ENCODE measurements at regions not wholly inside any gene's neighbourhood (a gene's known extent, or its start where the extent isn't known, plus 50 kb on each side); places are given as distances from the start of the nearest gene placed in this dataset.
"Not testable (repeated sequence)": the region's sequence is repeated elsewhere in the genome, so short reads cannot be mapped to it uniquely, and the experiment has no call there.

DNA sequence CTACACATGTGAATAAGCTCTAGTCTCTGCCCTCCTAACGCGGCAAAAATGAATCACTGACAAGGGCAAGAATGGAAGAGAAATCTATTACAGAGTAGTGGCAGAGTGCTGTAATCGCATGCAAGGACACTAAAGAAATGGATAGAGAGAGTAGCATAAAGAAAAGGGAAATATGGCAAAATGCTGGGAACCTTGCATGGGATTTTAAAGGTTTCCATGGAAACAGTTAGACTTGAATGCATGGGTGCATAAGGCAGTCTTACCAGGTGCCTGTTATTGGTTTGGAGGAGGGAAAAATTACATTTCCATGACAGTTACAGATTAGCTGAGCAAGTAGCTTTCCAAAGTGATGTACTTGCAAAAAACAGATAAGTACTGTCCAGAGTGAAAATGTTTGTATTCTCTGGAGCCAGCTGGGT is 233.4 kb downstream of the PTN start:
- peak; percentile 21 for DNase-seq (ENCODE audit: low spot score)

DNA sequence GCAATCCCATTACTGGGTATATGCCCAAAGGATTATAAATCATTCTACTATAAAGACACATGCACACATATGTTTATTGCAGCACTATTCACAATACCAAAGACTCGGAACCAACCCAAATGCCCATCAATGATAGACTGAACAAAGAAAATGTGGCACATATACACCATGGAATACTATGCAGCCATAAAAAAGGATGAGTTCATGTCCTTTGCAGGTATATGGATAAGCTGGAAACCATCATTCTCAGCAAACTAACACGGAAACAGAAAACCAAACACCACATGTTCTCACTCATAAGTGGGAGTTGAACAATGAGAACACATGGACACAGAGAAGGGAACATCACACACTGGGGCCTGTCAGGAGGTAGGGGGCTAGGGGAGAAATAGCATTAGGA is 235.7 kb downstream of the PTN start:
- not testable (repeated sequence) for DNase-seq (ENCODE audit: low spot score)

DNA sequence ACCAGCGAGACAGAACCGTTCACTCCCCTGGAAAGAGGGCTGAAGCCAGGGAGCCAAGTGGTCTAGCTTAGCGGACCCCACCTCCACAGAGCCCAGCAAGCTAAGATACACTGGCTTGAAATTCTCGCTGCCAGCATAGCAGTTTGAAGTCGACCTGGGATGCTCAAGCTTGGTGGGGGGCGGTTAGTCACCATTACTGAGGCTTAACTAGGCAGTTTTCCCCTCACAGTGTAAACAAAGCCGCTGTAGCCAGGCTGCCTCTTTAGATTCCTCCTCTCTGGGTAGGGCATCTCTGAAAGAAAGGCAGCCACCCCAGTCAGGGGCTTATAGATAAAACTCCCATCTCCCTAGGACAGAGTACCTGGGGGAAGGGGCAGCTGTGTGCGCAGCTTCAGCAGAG is 235.1 kb downstream of the CHRM2 start:
- DNase-seq (ENCODE audit: low spot score), result not testable (repeated sequence)

DNA sequence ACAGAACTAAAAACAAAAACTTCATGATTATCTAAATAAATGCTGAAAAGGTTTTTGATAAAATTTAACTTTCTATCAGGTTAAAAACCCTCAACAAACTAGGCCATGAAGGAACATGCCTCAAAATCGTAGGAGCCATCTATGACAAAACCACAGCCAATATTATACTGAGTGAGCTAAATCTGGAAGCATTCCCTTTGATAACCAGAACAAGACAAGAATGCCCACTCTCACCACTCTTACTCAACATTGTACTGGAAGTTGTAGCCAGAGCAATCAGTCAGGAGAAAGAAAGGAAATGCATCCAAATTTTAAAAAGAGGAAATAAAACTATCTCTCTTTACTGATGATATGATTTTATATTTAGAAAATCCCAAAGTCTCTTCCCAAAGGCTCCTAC is 228.7 kb downstream of the CHRM2 start:
- no peak for DNase-seq (ENCODE audit: low spot score)

DNA sequence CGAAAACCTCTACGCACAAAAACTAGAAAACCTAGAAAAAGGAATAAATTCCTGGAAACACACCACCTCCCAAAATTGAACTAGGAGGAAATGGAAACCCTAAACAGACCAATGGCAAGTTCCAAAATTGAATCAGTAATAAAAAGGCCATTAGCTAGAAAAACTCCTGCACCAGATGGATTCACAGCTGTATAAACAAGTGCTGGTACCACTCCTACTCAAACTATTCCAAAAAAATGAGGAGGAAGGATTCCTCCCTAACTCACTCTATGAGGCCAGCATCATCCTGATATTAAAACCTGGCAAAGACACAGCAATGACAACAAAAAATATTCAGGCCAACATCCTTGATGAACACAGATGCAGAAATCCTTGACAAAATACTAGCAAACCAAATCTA is 228.2 kb downstream of the CHRM2 start:
- no peak for DNase-seq (ENCODE audit: low spot score)

DNA sequence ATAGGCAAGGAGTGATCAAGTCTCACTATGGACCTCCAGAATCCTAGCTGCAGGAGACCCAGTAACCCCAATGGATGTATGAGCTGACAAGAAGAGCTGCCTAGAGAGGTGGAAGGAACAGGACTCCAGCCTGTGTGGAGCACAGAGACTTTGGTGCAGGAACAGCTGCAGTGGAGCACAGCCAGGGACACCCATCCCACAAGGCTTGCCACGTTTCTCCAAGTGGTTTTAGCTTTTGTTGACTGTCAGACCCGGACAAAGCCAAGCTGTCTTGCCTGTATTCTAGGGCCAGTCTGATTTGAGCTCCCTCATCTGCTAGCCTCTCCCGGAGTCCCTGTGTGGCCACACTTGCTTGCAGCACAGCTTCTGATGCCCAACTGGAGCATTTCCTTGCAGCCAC is 224.7 kb downstream of the CHRM2 start:
- no peak for DNase-seq (ENCODE audit: low spot score)

DNA sequence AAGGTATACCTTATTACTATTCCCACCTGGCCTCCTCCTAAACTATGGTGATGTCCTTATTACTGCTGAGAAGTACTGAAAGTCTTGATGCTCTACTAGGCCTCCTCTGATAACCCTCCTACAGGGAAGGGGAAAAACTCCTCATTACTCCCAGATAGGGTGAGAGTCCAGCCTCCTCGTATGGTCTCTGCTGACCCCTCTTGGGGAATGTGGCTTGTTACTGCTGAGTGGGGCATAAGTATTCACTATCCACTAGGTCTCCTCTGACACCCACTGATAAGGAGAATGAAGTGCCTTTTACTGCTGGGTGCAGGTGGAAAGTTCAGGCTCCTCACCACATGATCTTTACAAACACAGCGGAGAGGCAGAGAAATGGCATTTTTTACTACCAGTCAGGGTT is 222.9 kb downstream of the CHRM2 start:
- no peak for DNase-seq (ENCODE audit: low spot score)

DNA sequence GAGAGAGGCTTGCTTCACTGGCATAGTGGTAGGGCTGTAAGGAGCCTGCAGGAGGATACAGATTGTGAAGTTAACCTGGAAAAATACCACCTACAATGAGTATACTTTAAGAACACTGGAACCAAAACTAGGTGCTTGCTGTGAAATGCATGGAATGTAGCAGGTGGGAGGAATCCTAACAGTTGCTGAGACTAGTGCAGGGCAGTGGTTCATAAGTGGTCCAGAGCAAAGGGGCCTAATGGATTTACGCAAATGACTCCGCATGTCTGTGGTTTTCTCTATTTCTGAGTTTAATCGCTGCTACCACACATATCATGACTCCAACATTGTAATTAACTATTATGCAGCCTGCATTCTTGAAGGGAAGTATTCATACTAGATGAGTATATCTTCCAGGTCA is 218.4 kb downstream of the CHRM2 start:
- no peak for DNase-seq (ENCODE audit: low spot score)

DNA sequence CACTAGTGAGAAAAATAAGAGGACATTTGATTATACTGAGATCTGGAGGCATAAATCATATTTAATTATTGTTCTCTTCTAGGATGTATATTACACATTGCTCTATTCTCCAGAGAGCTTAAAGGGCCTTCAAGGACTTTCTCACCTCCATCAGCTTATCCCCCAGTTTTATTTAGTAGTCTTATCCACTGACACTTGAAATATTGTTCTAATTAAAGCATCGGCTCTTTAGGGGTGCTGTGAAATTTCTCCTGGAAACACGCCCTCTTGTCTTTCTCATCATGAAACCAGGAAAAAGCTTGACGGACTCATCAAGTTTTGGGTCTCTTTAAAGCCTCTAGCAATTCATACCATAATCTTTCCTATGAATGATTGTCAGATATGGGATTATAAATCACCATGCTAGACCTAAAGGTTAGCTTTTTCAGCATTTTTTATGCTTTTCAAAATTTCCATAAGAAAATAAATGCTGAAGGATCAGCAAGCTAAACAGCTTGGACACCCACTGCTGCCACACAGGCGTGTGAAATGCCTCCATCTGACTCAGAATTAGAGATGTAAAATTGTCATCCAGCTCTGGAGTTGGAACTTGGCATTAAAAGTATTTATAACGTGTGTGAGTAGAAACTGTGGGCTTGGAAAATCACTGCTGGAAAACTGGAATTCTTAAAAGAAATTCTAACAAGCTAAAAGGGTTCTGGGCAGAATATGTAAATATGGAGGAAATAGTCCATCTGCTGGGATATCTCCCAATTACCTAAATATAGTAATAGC is 216.3 kb downstream of the CHRM2 start:
- no peak for DNase-seq (ENCODE audit: low spot score)

DNA sequence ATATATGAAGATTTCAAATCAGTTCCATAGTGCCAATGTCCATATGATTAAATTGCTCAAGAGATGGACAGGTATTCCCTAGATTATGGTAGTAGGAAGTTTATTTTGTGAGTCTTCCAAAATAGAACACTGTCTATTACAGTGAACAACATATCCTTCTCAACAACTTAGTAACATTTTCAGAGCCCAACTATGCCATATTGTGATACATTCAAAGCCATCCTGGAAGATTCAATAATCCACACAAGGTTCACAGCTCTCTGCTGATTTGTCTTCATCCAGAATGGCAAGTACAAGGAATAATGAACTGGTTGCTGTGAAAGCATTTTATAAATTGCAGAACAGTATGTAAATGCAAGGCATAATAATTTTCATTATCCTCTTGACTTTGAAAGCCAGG is 213.9 kb downstream of the CHRM2 start:
- DNase-seq (ENCODE audit: low spot score), result no peak

DNA sequence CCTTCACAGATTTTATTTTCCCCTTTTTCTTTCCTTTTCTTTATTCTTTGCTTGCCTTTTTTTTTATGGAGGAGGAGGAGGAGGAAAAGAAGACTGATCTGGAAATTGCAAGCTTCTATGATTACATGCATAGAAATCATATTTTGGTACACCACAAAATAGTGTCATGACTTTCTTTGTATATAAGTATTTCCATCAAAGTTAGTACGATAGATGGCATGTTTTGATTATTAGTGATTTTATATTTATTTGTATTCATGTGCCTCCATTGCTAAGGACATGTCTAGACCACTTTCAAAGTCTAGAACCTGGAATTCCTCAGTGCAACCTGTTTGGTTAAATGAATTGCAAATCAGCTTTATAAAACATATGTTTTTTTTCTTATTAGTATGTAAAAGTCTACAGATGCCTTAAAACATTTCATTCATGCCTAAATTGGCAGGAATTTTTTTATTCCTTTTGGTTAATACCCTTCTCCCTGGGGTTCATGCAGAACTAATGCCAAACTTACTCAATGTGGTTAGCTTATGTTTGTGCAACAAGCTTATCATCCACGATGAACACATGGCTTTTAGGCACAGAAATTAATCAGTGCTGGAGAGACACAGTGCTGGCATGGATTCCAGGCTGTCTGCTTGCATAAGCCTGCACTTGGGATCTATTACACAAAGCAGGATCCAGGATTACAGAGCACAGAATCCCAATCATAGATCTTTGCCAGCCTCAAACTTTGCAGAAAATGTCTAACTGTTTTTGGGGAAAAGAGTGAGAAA is 213.1 kb downstream of the CHRM2 start:
- peak; percentile 52 for DNase-seq (ENCODE audit: low spot score)

DNA sequence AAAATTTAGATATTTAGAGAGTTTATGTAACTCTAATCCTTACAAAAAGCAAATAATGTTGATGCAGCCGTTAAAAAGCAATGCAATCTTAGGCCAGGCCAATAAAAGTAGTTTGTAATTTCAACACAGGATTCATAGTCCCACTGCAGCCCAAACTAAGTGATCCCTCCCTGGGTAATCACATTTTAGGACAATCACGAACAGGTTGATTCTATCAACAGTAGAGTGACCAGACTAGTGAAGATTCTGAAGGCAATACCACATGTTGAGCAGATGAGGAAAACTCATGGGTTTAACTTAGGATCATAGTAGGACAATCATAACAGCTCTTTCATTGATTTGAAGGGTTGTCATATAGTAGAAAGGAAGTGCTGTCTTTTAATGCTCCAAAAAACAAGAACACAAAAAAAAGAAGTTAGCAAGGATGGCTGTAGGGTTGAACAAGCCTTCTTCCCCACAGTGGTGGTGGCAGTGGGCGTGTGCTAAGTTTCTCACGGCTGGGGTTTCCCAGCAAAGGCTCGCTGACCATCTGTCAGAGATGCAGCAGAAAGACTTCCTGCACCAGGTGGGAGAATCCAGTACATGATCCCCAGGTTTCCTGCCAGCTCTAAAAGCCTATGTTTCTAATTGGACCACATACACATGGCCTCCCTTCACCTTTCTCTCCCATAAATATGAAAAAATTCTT is 212.2 kb downstream of the CHRM2 start:
- DNase-seq (ENCODE audit: low spot score), result no peak

DNA sequence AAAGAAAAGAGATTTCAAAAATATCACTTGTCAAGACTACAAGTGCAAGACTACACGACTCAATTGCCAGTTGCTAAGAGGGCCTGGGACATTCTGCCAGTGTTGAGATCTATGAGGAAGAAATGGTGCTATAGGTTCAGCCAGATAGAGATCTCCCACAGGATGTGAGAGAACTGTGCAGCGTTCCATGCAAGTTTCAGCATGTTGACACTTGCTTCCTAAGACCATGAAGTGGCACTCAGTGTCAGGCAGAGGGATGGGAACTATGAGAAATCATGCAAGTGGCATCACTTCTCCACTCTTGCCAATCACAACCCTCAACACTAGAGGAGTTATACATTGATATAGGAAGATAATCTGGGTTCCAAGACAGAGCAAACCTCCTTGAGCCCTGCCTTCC is 210.3 kb downstream of the CHRM2 start:
- no peak for DNase-seq (ENCODE audit: low spot score)

DNA sequence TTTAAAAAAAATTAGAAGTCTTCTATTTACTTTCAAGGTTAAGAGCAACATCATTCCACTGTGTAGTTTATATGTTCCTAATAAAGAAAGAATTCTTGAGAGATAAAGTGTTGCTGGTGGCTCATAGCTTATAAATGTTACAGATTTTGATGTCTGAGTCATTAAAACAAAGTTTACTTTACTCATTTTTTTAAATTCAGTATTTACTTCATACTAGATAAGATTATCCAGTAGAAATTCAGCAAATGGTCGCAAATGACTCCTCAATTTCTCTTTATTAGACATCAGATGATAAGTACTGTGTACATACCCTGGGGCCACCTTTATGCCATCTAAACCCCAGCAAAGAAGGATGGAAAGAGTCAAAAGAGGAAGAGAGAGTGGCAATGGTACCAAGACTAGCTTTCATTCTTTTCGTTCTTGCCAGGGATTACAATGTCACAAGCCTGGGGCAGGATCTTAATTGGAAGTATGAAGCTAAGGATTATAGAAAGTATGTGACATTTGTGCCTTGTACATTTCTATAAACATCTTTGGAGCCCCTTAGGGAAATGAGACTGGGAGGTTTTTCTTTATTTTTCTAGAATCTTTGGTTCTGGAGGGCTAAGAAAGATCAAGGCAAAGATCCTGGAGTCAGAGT is 206.1 kb downstream of the CHRM2 start:
- no peak for DNase-seq (ENCODE audit: low spot score)

DNA sequence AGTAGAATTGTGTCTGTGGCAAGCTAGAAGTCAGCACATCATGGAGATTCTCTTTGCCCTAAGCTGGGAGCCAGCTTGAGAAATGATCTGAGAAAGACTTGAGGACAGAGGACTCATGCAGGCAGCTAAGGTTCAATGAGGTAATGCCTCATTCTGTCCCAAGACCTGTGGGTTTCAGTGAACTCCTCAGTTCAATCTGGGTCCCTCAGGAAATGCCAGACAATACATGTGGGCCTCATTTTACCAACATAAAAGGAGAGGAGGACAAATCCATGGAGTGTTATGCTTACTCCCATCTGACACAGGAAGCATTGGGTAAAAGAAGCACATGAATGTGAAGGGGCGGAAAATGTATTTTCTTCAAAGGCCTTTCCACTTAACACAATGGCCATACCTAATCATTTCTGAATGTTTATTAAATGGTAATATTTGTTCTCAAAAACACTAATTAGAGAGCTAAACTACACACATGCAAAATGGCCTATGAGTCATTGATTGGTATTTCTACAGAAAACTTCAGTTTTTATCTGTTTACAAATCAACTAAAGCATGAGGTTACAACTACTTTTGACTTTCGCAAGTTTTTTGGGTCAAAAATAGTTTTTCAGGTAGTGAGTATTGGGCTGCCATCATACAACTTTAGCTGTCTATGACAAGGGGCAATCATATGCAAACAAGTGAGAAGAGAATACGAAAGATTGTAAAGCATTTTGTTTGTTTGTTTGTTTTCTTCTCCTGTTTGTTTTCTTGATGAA is 205.3 kb downstream of the CHRM2 start:
- no peak for DNase-seq (ENCODE audit: low spot score)
